IPS-20b (cell line): ENCODE measurements at regions not wholly inside any gene's neighbourhood (a gene's known extent, or its start where the extent isn't known, plus 50 kb on each side); places are given as distances from the start of the nearest gene placed in this dataset.
"Not testable (repeated sequence)": the region's sequence is repeated elsewhere in the genome, so short reads cannot be mapped to it uniquely, and the experiment has no call there.

Experiments used
- H3K27ac ChIP-seq: one replicate; pipeline ENCODE4 v1.5.1; 2013; ENCODE audit warnings: low read length
- H3K27me3 ChIP-seq: 2 replicates; pipeline ENCODE4 v1.6.1; 2013; ENCODE audit warnings: mild to moderate bottlenecking, low read length, inconsistent platforms; ENCODE audit not compliant: insufficient read depth
- H3K36me3 ChIP-seq: 2 replicates; pipeline ENCODE4 v1.6.1; 2013; ENCODE audit warnings: low read depth, mild to moderate bottlenecking, inconsistent platforms, low read length, moderate library complexity; ENCODE audit not compliant: insufficient read depth
- H3K4me1 ChIP-seq: 2 replicates; pipeline ENCODE4 v1.6.1; 2013; ENCODE audit warnings: mild to moderate bottlenecking, control low read depth, inconsistent platforms, low read length, moderate library complexity; ENCODE audit not compliant: insufficient read depth
- H3K4me3 ChIP-seq: 2 replicates; pipeline ENCODE4 v1.5.1; 2013; ENCODE audit warnings: mild to moderate bottlenecking, low read length, inconsistent platforms
- H3K9ac ChIP-seq: 2 replicates; pipeline ENCODE4 v1.6.1; 2013; ENCODE audit warnings: low read depth, mild to moderate bottlenecking, inconsistent platforms, low read length, moderate library complexity
- H3K9me3 ChIP-seq: 2 replicates; pipeline ENCODE4 v1.6.1; 2013; ENCODE audit warnings: mild to moderate bottlenecking, low read depth, low read length, inconsistent platforms; ENCODE audit not compliant: insufficient read depth

GRCh38 chr3:176341963-176342362, 855.3 kb downstream of the TBL1XR1 start:
- Histone ChIP-seq H3K27me3 (no peaks in the 10 kb centered on the region), H3K27ac (no peak overlapping the region), H3K4me1 (no peaks in the 10 kb centered on the region; the same call in 1 of the 2 replicates), H3K9ac (no peak overlapping the region), H3K36me3 (no peaks in the 10 kb centered on the region), H3K9me3 (no peaks in the 10 kb centered on the region), H3K4me3 (no peak overlapping the region)

- peaks cover 47% of the 10 kb centered on the region for H3K4me1 ChIP-seq
- peak overlapping the region; percentile 80 for H3K4me3 ChIP-seq
- no peaks in the 10 kb centered on the region for H3K9me3 ChIP-seq
- peak overlapping the region; percentile 49; the same call in 1 of the 2 replicates for H3K9ac ChIP-seq
- no peaks in the 10 kb centered on the region for H3K27me3 ChIP-seq
- peak overlapping the region; percentile 46 for H3K27ac ChIP-seq
- peaks cover 6% of the 10 kb centered on the region for H3K36me3 ChIP-seq
Measured at GRCh38 chr3:176328666-176329065, 868.6 kb downstream of the TBL1XR1 start.

- Histone ChIP-seq H3K4me3 (peak overlapping the region; percentile 80), H3K27me3 (no peaks in the 10 kb centered on the region), H3K27ac (peak overlapping the region; percentile 46), H3K9me3 (no peaks in the 10 kb centered on the region), H3K9ac (peak overlapping the region; percentile 56), H3K4me1 (peaks cover 45% of the 10 kb centered on the region), H3K36me3 (peaks cover 11% of the 10 kb centered on the region)
Measured at GRCh38 chr3:176328198-176328597, 869.1 kb downstream of the TBL1XR1 start.

GRCh38 chr3:176326894-176327490, 870.3 kb downstream of the TBL1XR1 start:
- peaks cover 22% of the 10 kb centered on the region for H3K36me3 ChIP-seq
- not testable (repeated sequence) for H3K9me3 ChIP-seq, H3K27me3 ChIP-seq
- peak overlapping the region; percentile 91 for H3K27ac ChIP-seq
- H3K4me3 ChIP-seq, result peak overlapping the region; percentile 80
- H3K9ac ChIP-seq, result peak overlapping the region; percentile 95
- H3K4me1 ChIP-seq, result peaks cover 41% of the 10 kb centered on the region

GRCh38 chr3:176321532-176321931, 875.8 kb downstream of the TBL1XR1 start:
- H3K27ac ChIP-seq, H3K27me3 ChIP-seq, H3K9me3 ChIP-seq: not testable (repeated sequence)
- Histone ChIP-seq H3K4me1 (peaks cover 15% of the 10 kb centered on the region; the same call in 1 of the 2 replicates), H3K36me3 (peaks cover 58% of the 10 kb centered on the region), H3K9ac (peak overlapping the region; percentile 52), H3K4me3 (peak overlapping the region; percentile 80)

- Histone ChIP-seq H3K4me1 (peaks cover 15% of the 10 kb centered on the region; the same call in 1 of the 2 replicates), H3K27me3 (no peaks in the 10 kb centered on the region), H3K36me3 (peaks cover 63% of the 10 kb centered on the region), H3K27ac (no peak overlapping the region), H3K9me3 (no peaks in the 10 kb centered on the region), H3K9ac (peak overlapping the region; percentile 52), H3K4me3 (peak overlapping the region; percentile 80)
Measured at GRCh38 chr3:176321099-176321498, 876.2 kb downstream of the TBL1XR1 start.

- peaks cover 88% of the 10 kb centered on the region for H3K36me3 ChIP-seq
- no peak overlapping the region for H3K27ac ChIP-seq
- no peak overlapping the region for H3K9ac ChIP-seq
Measured at GRCh38 chr3:176313426-176313825, 883.9 kb downstream of the TBL1XR1 start.

GRCh38 chr3:176310641-176311040, 886.6 kb downstream of the TBL1XR1 start:
- peaks cover 85% of the 10 kb centered on the region for H3K36me3 ChIP-seq
- no peaks in the 10 kb centered on the region for H3K9me3 ChIP-seq
- H3K27me3 ChIP-seq, result no peaks in the 10 kb centered on the region
- H3K27ac ChIP-seq, result no peak overlapping the region
- peaks cover 3% of the 10 kb centered on the region; the same call in 1 of the 2 replicates for H3K4me1 ChIP-seq
- H3K4me3 ChIP-seq, result no peak overlapping the region
- H3K9ac ChIP-seq, result no peak overlapping the region

More at GRCh38 chr3:176313426-176313825, 883.9 kb downstream of the TBL1XR1 start:
- Histone ChIP-seq H3K9me3 (no peaks in the 10 kb centered on the region), H3K27me3 (no peaks in the 10 kb centered on the region), H3K4me1 (peaks cover 7% of the 10 kb centered on the region; the same call in 1 of the 2 replicates), H3K4me3 (no peak overlapping the region)

GRCh38 chr3:176302271-176302670, 895.0 kb downstream of the TBL1XR1 start:
- Histone ChIP-seq H3K9ac (no peak overlapping the region), H3K4me3 (no peak overlapping the region), H3K27me3 (no peaks in the 10 kb centered on the region), H3K9me3 (no peaks in the 10 kb centered on the region), H3K36me3 (peaks cover 59% of the 10 kb centered on the region), H3K4me1 (0 out of 2 replicates have a peak, but pooled peaks cover 4% of the 10 kb centered on the region), H3K27ac (no peak overlapping the region)

- H3K4me1 ChIP-seq, result peaks cover 22% of the 10 kb centered on the region
Measured at GRCh38 chr3:176296066-176296597, 901.1 kb downstream of the TBL1XR1 start.

GRCh38 chr3:176293276-176293675, 904.0 kb downstream of the TBL1XR1 start:
- Histone ChIP-seq H3K9me3 (no peaks in the 10 kb centered on the region), H3K9ac (no peak overlapping the region), H3K36me3 (peaks cover 49% of the 10 kb centered on the region; the same call in 1 of the 2 replicates), H3K27me3 (no peaks in the 10 kb centered on the region), H3K4me3 (no peak overlapping the region), H3K4me1 (peaks cover 22% of the 10 kb centered on the region), H3K27ac (no peak overlapping the region)

More at GRCh38 chr3:176296066-176296597, 901.1 kb downstream of the TBL1XR1 start:
- H3K27ac ChIP-seq, result no peak overlapping the region
- H3K9me3 ChIP-seq, result no peaks in the 10 kb centered on the region
- no peak overlapping the region for H3K4me3 ChIP-seq
- no peaks in the 10 kb centered on the region for H3K27me3 ChIP-seq
- peaks cover 35% of the 10 kb centered on the region; the same call in 1 of the 2 replicates for H3K36me3 ChIP-seq
- H3K9ac ChIP-seq, result no peak overlapping the region

GRCh38 chr3:176286476-176287085, 910.7 kb downstream of the TBL1XR1 start:
- Histone ChIP-seq H3K9me3 (no peaks in the 10 kb centered on the region), H3K27ac (no peak overlapping the region), H3K36me3 (peaks cover 47% of the 10 kb centered on the region; the same call in 1 of the 2 replicates), H3K4me3 (no peak overlapping the region), H3K4me1 (no peaks in the 10 kb centered on the region), H3K9ac (no peak overlapping the region), H3K27me3 (no peaks in the 10 kb centered on the region)
